ENCODE measurements at regions not wholly inside any gene's neighbourhood (a gene's known extent, or its start where the extent isn't known, plus 50 kb on each side); places are given as distances from the start of the nearest gene placed in this dataset.

DNA sequence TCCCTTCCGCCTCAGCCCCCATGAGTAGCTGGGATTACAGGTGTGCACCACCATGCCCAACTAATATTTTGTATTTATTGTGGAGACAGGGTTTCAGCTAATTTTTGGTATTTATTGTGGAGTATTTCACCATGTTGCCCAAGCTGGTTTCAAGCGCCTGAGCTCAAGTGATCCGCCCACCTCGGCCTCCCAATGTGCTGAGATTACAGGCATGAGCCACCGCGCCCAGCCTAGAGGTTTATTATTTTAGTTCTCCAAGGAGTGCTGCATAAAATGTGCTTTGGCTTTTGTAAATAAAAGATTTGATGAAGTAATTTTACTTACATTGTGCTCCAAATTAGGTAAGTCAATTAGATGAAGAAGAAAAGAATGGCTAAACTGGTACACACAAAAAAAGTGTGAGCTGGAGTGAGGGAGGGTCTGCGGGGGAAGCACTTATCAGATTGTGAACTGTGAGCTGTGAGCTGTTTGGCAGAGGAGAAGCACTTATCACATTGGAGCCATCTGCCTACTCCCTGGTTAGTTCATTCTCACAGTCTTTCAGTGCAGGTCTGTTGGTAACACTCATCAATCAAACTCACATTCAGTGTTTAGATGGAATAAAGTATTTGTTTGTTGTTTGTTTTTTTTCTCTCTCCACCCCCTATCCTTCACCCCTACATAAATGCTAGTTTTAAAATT lies 398.0 kb downstream of the EPHA7 start:
- no peak for TF ChIP-seq POLR2A (IDR thresholded peaks at IDR 0.05)
- TF ChIP-seq, protein P1, sequence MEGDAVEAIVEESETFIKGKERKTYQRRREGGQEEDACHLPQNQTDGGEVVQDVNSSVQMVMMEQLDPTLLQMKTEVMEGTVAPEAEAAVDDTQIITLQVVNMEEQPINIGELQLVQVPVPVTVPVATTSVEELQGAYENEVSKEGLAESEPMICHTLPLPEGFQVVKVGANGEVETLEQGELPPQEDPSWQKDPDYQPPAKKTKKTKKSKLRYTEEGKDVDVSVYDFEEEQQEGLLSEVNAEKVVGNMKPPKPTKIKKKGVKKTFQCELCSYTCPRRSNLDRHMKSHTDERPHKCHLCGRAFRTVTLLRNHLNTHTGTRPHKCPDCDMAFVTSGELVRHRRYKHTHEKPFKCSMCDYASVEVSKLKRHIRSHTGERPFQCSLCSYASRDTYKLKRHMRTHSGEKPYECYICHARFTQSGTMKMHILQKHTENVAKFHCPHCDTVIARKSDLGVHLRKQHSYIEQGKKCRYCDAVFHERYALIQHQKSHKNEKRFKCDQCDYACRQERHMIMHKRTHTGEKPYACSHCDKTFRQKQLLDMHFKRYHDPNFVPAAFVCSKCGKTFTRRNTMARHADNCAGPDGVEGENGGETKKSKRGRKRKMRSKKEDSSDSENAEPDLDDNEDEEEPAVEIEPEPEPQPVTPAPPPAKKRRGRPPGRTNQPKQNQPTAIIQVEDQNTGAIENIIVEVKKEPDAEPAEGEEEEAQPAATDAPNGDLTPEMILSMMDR (IDR thresholded peaks at IDR 0.05), result no peak
